ENCODE measurements at regions not wholly inside any gene's neighbourhood (a gene's known extent, or its start where the extent isn't known, plus 50 kb on each side); places are given as distances from the start of the nearest gene placed in this dataset.
"Not testable (repeated sequence)": the region's sequence is repeated elsewhere in the genome, so short reads cannot be mapped to it uniquely, and the experiment has no call there.

- ATAC-seq (ENCODE audit: low read depth); H3K4me1 Mint-ChIP-seq; H3K9me3 Mint-ChIP-seq; DNase-seq; POLR2A ChIA-PET; H3K27me3 Mint-ChIP-seq; H3K36me3 Mint-ChIP-seq; H3K27ac Mint-ChIP-seq; H3K4me3 Mint-ChIP-seq: not testable (repeated sequence)
Observed at GRCh38 chr14:100431461-100431860, 108.3 kb downstream of the SLC25A47 start.

- no peak overlapping the region for H3K27ac Mint-ChIP-seq
- H3K36me3 Mint-ChIP-seq = no peaks in the 10 kb centered on the region
- POLR2A ChIA-PET = no interaction called here
Observed at GRCh38 chr14:100432652-100433427, 109.7 kb downstream of the SLC25A47 start.

GRCh38 chr14:100433428-100433814, 110.3 kb downstream of the SLC25A47 start:
- no peak for ATAC-seq (ENCODE audit: low read depth)
- H3K4me3 Mint-ChIP-seq = no peak overlapping the region
- POLR2A ChIA-PET = no interaction called here
- H3K27me3 Mint-ChIP-seq = no peaks in the 10 kb centered on the region
- no peak overlapping the region for H3K27ac Mint-ChIP-seq
- no peaks in the 10 kb centered on the region for H3K4me1 Mint-ChIP-seq
- no peaks in the 10 kb centered on the region for H3K9me3 Mint-ChIP-seq
- no peak for DNase-seq
- H3K36me3 Mint-ChIP-seq = no peaks in the 10 kb centered on the region

More at GRCh38 chr14:100432652-100433427, 109.7 kb downstream of the SLC25A47 start:
- H3K27me3 Mint-ChIP-seq = no peaks in the 10 kb centered on the region
- no peak overlapping the region for H3K4me3 Mint-ChIP-seq
- no peaks in the 10 kb centered on the region for H3K9me3 Mint-ChIP-seq
- no peak for DNase-seq
- ATAC-seq (ENCODE audit: low read depth) = no peak
- H3K4me1 Mint-ChIP-seq = no peaks in the 10 kb centered on the region

DNA sequence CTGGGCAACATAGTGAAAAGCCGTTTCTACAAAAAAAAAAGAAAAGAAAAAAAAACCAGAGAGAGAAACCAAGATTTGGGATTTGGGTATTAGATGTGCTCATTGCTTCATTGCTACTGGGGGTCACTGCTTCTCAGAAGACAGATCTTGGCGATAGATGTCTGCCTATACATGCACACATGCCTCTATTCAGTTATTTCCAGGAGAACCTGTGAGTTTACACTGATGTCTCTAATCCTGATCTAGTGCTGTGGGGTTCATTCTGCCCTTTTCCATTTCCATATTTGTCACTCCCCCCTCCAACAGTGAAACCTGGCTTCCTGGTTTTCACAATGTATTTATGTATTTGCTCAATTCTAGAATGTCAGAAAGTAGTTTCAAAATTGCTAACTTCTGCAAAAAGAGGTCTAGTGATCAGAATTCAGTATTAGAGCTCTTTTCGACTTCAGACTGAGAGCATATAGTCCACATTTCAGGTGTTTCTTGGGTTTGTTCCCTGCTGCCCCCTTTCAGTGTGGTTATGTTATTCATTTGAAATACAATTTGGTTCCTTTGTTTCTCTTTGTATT, 111.0 kb downstream of the SLC25A47 start:
- POLR2A ChIA-PET = no interaction called here
- Mint-ChIP-seq H3K4me3 (no peak overlapping the region), H3K4me1 (no peaks in the 10 kb centered on the region), H3K9me3 (no peaks in the 10 kb centered on the region), H3K27me3 (no peaks in the 10 kb centered on the region), H3K27ac (no peak overlapping the region), H3K36me3 (no peaks in the 10 kb centered on the region)
- no peak for ATAC-seq (ENCODE audit: low read depth)
- no peak for DNase-seq

DNA sequence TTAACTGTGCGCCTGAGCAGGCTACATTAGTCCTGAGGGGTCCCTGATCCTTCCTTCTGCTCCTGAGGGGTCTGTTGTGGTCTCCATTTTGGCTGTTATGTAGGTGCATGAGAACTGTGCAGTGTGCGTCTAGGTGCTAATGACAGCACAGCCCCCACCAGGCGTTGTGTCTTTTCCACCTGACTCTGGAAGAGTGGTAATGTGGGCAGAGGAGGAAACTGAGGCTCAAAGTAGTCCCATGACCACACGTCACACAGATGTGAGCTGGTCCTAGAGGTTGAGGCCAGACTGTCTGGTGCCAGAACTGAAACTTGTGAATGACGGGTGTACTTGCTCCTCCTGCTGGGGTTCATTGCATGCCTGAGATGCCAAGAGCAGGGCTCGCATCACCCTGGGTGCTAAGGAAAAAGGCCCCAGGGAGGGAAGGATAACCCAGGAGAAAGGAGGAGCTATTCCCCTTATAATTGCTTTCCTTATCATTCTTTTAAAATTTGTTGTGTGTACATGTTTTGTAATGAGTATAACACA, 111.8 kb downstream of the SLC25A47 start:
- Mint-ChIP-seq H3K4me1 (peaks cover under 1% of the 10 kb centered on the region), H3K27me3 (no peaks in the 10 kb centered on the region), H3K9me3 (no peaks in the 10 kb centered on the region), H3K36me3 (no peaks in the 10 kb centered on the region), H3K4me3 (no peak overlapping the region), H3K27ac (no peak overlapping the region)
- ATAC-seq (ENCODE audit: low read depth) = no peak
- POLR2A ChIA-PET = no interaction called here
- DNase-seq = no peak

- POLR2A ChIA-PET = interaction anchor here (1.1 kb wide), 1 partner anchor 10 kb away, joined by 3 read pairs; no protein-coding TSS in a partner anchor
- DNase-seq = no peak
- H3K4me3 Mint-ChIP-seq = no peak overlapping the region
Observed at GRCh38 chr14:100435459-100435858, 112.3 kb downstream of the SLC25A47 start.

GRCh38 chr14:100436745-100437406, 113.7 kb downstream of the SLC25A47 start:
- POLR2A ChIA-PET = interaction anchor here (1.1 kb wide), 1 partner anchor 8 kb away, joined by 3 read pairs; no protein-coding TSS in a partner anchor
- peaks cover 13% of the 10 kb centered on the region for H3K4me1 Mint-ChIP-seq
- H3K36me3 Mint-ChIP-seq = no peaks in the 10 kb centered on the region
- no peaks in the 10 kb centered on the region for H3K27me3 Mint-ChIP-seq
- no peak overlapping the region for H3K4me3 Mint-ChIP-seq
- ATAC-seq (ENCODE audit: low read depth) = no peak
- DNase-seq = no peak
- H3K27ac Mint-ChIP-seq = no peak overlapping the region
- H3K9me3 Mint-ChIP-seq = no peaks in the 10 kb centered on the region

More at GRCh38 chr14:100435459-100435858, 112.3 kb downstream of the SLC25A47 start:
- H3K27me3 Mint-ChIP-seq = no peaks in the 10 kb centered on the region
- H3K9me3 Mint-ChIP-seq = no peaks in the 10 kb centered on the region
- H3K27ac Mint-ChIP-seq = no peak overlapping the region
- peaks cover 4% of the 10 kb centered on the region for H3K4me1 Mint-ChIP-seq
- H3K36me3 Mint-ChIP-seq = no peaks in the 10 kb centered on the region
- ATAC-seq (ENCODE audit: low read depth) = no peak

GRCh38 chr14:100438271-100438670, 115.1 kb downstream of the SLC25A47 start:
- DNase-seq = no peak
- ATAC-seq (ENCODE audit: low read depth) = no peak
- H3K9me3 Mint-ChIP-seq = no peaks in the 10 kb centered on the region
- no peak overlapping the region for H3K4me3 Mint-ChIP-seq
- POLR2A ChIA-PET = no interaction called here
- no peaks in the 10 kb centered on the region for H3K27me3 Mint-ChIP-seq
- no peak overlapping the region for H3K27ac Mint-ChIP-seq
- H3K4me1 Mint-ChIP-seq = peaks cover 17% of the 10 kb centered on the region
- no peaks in the 10 kb centered on the region for H3K36me3 Mint-ChIP-seq

GRCh38 chr14:100438678-100439592, 115.8 kb downstream of the SLC25A47 start:
- H3K36me3 Mint-ChIP-seq = no peaks in the 10 kb centered on the region
- POLR2A ChIA-PET = no interaction called here
- H3K27me3 Mint-ChIP-seq = no peaks in the 10 kb centered on the region
- H3K4me1 Mint-ChIP-seq = peaks cover 17% of the 10 kb centered on the region
- no peak overlapping the region for H3K4me3 Mint-ChIP-seq
- ATAC-seq (ENCODE audit: low read depth) = no peak
- H3K27ac Mint-ChIP-seq = no peak overlapping the region
- H3K9me3 Mint-ChIP-seq = no peaks in the 10 kb centered on the region
- DNase-seq = no peak

DNA sequence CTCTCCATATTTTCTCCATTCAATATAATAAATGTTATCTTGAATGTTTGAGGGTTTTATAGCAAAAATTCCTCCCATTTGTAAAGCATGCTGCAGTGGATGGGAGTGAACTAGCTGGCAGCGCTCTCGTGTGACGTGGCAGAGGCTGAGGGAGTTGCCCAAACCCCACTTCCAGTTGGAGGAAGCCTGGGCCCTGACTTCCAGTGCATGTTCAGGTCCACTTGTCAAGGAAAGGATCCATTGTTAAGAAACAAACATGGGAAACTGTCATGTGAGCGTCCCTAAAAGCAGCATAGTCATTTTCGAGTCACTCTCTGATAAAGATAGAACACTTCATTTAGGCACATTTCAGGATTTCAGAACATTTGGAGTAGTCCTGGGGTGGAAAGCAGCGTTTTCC, 116.6 kb downstream of the SLC25A47 start:
- Mint-ChIP-seq H3K27me3 (no peaks in the 10 kb centered on the region), H3K4me3 (no peak overlapping the region), H3K4me1 (peaks cover 17% of the 10 kb centered on the region), H3K27ac (no peak overlapping the region), H3K9me3 (no peaks in the 10 kb centered on the region), H3K36me3 (no peaks in the 10 kb centered on the region)
- no peak for ATAC-seq (ENCODE audit: low read depth)
- POLR2A ChIA-PET = no interaction called here
- DNase-seq = no peak

GRCh38 chr14:100440207-100440631, 117.1 kb downstream of the SLC25A47 start:
- Mint-ChIP-seq H3K4me1 (peaks cover 17% of the 10 kb centered on the region), H3K36me3 (no peaks in the 10 kb centered on the region), H3K27me3 (no peaks in the 10 kb centered on the region), H3K9me3 (no peaks in the 10 kb centered on the region), H3K27ac (no peak overlapping the region), H3K4me3 (no peak overlapping the region)
- ATAC-seq (ENCODE audit: low read depth) (peak; percentile 79), DNase-seq (peak; percentile 66)
- POLR2A ChIA-PET = no interaction called here

GRCh38 chr14:100440758-100441203, 117.6 kb downstream of the SLC25A47 start:
- H3K4me1 Mint-ChIP-seq = peaks cover 17% of the 10 kb centered on the region
- no peaks in the 10 kb centered on the region for H3K27me3 Mint-ChIP-seq
- H3K36me3 Mint-ChIP-seq = no peaks in the 10 kb centered on the region

More at GRCh38 chr14:100440758-100441203, 117.6 kb downstream of the SLC25A47 start:
- no peaks in the 10 kb centered on the region for H3K9me3 Mint-ChIP-seq
- POLR2A ChIA-PET = no interaction called here
- no peak overlapping the region for H3K27ac Mint-ChIP-seq
- DNase-seq = no peak
- ATAC-seq (ENCODE audit: low read depth) = no peak
- no peak overlapping the region for H3K4me3 Mint-ChIP-seq

All from activated naive CD8-positive, alpha-beta T cell treated with anti-CD3 and anti-CD28 coated beads, Interleukin-2, amount 10 ng/mL, durations not matched to agents 7 days and 5 days (primary cell).